HepG2 (cell line): ENCODE measurements at regions not wholly inside any gene's neighbourhood (a gene's known extent, or its start where the extent isn't known, plus 50 kb on each side); places are given as distances from the start of the nearest gene placed in this dataset.

Source experiments
- ATAC-seq: fragments of 200-7000 bp; cut with Tn5 transposase; 3 replicates; pipeline ENCODE4 v1.9.1; 2020; ENCODE audit warnings: mild to moderate bottlenecking, moderate library complexity
- BruUV-seq: library from RNA; stranded (reverse); fragments of 400-500 nt; replicated peaks from 2 replicates; lab custom pipeline; 2021; lab: Mats Ljungman, UMichigan
- CTCF ChIA-PET: fragments of 300-600 bp; formaldehyde crosslinking; extraction: SDS; loops from one replicate; lab custom pipeline; 2021; ENCODE audit warnings: low total read pairs, inconsistent platforms, low intra/inter-chr PET ratio; lab: Yijun Ruan, JAX
- POLR2A ChIA-PET: fragments of 350-600 bp; sonication (Branson Sonifier 250); formaldehyde crosslinking; loops from one replicate; lab custom pipeline; 2020; ENCODE audit warnings: antibody characterized with exemption, inconsistent platforms; lab: Yijun Ruan, JAX
- DNase-seq: peaks from one replicate; pipeline ENCODE4 v3.0.0-alpha.2; 2015; ENCODE audit warnings: low spot score
- FAIRE-seq: peaks from 3 replicates; lab custom pipeline; 2011; peaks lifted over from hg19 to GRCh38; lab: Jason Lieb, UNC
- H2AFZ ChIP-seq: one replicate; pipeline ENCODE4 v1.6.1; 2011; ENCODE audit warnings: low read length, inconsistent platforms
- H3K27ac ChIP-seq: fragments of 300-600 bp; 3 replicates; pipeline ENCODE4 v1.8.0; 2011; ENCODE audit warnings: mixed run types, mild to moderate bottlenecking, mixed read lengths, low read length, inconsistent platforms; ENCODE audit not compliant: insufficient read depth; ENCODE audit errors: extremely low read length
- H3K27me3 ChIP-seq, 2 experiments: fragments of 200-600 bp in 1 of 2; 2 replicates in 1 of 2; 3 replicates in 1 of 2; pipeline versions ENCODE4 v1.6.0 to v1.8.0; 2011; ENCODE audit warnings: low read length in 2 of 2, mild to moderate bottlenecking in 2 of 2, moderate library complexity in 2 of 2, inconsistent platforms in 1 of 2; ENCODE audit not compliant: insufficient read depth in 2 of 2, control insufficient read depth in 1 of 2
- H3K36me3 ChIP-seq, 2 experiments: fragments of 200-600 bp in 1 of 2; replicated peaks in 1 of 2; 2 replicates in 1 of 2; 3 replicates in 1 of 2; pipeline versions ENCODE4 v1.5.1 to v1.8.0; 2011; ENCODE audit warnings: low read length in 2 of 2, inconsistent platforms in 1 of 2; ENCODE audit not compliant: insufficient read depth in 2 of 2, control insufficient read depth in 1 of 2
- H3K4me1 ChIP-seq: 2 replicates; pipeline ENCODE4 v1.5.1; 2012; ENCODE audit warnings: low read length, inconsistent platforms; ENCODE audit not compliant: insufficient read depth
- H3K4me2 ChIP-seq: 2 replicates; pipeline ENCODE4 v1.6.0; 2011; ENCODE audit warnings: low read depth, low read length, inconsistent platforms
- H3K4me3 ChIP-seq, 3 experiments: fragments of 200-600 bp in 1 of 3; sonication (generic), shearing (Covaris generic) in 1 of 3; replicated peaks in 1 of 3; 2 replicates each; pipeline ENCODE4 v1.5.1; 2011 to 2016; ENCODE audit warnings: low read length in 3 of 3, inconsistent platforms in 2 of 3, low read depth in 2 of 3, mild to moderate bottlenecking in 2 of 3, control low read depth in 1 of 3, mixed read lengths in 1 of 3; ENCODE audit not compliant: insufficient read depth in 1 of 3
- H3K79me2 ChIP-seq: one replicate; pipeline ENCODE4 v1.6.1; 2011; ENCODE audit warnings: low read length, inconsistent platforms; ENCODE audit not compliant: insufficient read depth
- H3K9ac ChIP-seq: 2 replicates; pipeline ENCODE4 v1.6.0; 2011; ENCODE audit warnings: mild to moderate bottlenecking, low read depth, low read length, inconsistent platforms; ENCODE audit not compliant: insufficient read depth
- H3K9me3 ChIP-seq: 2 replicates; pipeline ENCODE4 v1.5.1; 2012; ENCODE audit warnings: mild to moderate bottlenecking, low read length
- H4K20me1 ChIP-seq: 2 replicates; pipeline ENCODE4 v1.6.0; 2011; ENCODE audit warnings: inconsistent platforms, mild to moderate bottlenecking, low read length, moderate library complexity; ENCODE audit not compliant: insufficient read depth
- HES4 ChIP-seq: sonication (generic); formaldehyde crosslinking; IDR thresholded peaks from 2 replicates; pipeline ENCODE4 v1.9.0; 2021; ENCODE audit warnings: mild to moderate bottlenecking, missing genetic modification reagents, borderline replicate concordance
- IRX3 ChIP-seq: sonication (generic); formaldehyde crosslinking; IDR thresholded peaks from 2 replicates; pipeline ENCODE4 v1.8.1; 2023; ENCODE audit warnings: mild to moderate bottlenecking, low read depth, missing genetic modification reagents, borderline replicate concordance
- NAIF1 ChIP-seq: sonication (generic); formaldehyde crosslinking; IDR thresholded peaks from 2 replicates; pipeline ENCODE4 v1.5.0; 2020; ENCODE audit warnings: mild to moderate bottlenecking, missing genetic modification reagents, borderline replicate concordance
- SIX4 ChIP-seq: sonication (generic); formaldehyde crosslinking; IDR thresholded peaks from 2 replicates; pipeline ENCODE4 v1.4.0; 2020; ENCODE audit warnings: missing genetic modification reagents
- SRY ChIP-seq: sonication (generic); formaldehyde crosslinking; IDR thresholded peaks from 2 replicates; pipeline ENCODE4 v1.8.0; 2022; ENCODE audit warnings: mild to moderate bottlenecking, missing genetic modification reagents
- TCF7L2 ChIP-seq: IDR thresholded peaks from 2 replicates; pipeline ENCODE4 v1.6.1; 2011; ENCODE audit warnings: mild to moderate bottlenecking, low read depth, low read length, moderate library complexity
- ZNF598 ChIP-seq: sonication (generic); formaldehyde crosslinking; IDR thresholded peaks from 2 replicates; pipeline ENCODE4 v1.5.1; 2020; ENCODE audit warnings: mild to moderate bottlenecking, missing genetic modification reagents, borderline replicate concordance
- ZNF747 ChIP-seq: sonication (generic); formaldehyde crosslinking; IDR thresholded peaks from 2 replicates; pipeline ENCODE4 v1.8.1; 2023; ENCODE audit warnings: missing genetic modification reagents, mild to moderate bottlenecking, borderline replicate concordance
- ZNF773 ChIP-seq: sonication (generic); formaldehyde crosslinking; IDR thresholded peaks from 2 replicates; pipeline ENCODE4 v1.4.0; 2020; ENCODE audit warnings: missing genetic modification reagents, borderline replicate concordance
- ZNF816 ChIP-seq: sonication (generic); formaldehyde crosslinking; IDR thresholded peaks from 2 replicates; pipeline ENCODE4 v1.8.0; 2022; ENCODE audit warnings: missing genetic modification reagents, mild to moderate bottlenecking, borderline replicate concordance
- WGBS: methylation state at CpG from one replicate; pipeline ENCODE4 v1.1.6; 2017; ENCODE audit warnings: low lambda C conversion rate; 5-methylcytosine and 5-hydroxymethylcytosine counted together
- in situ Hi-C: cut with HindIII; loops from 2 replicates; pipeline ENCODE4 v1.10.0; 2017; ENCODE audit warnings: low pct_unique_long_range_greater_than_20kb; ENCODE audit not compliant: extremely low pct_ligation_motif_present
- intact Hi-C: fragments of 100-400 bp; cut with micrococcal nuclease; formaldehyde crosslinking; loops from one replicate; pipeline ENCODE4 v1.10.0; 2022; ENCODE audit not compliant: unreplicated experiment
- TF ChIP-seq, protein P1 (sequence below): sonication (generic); formaldehyde crosslinking; IDR thresholded peaks from 2 replicates; pipeline ENCODE4 v1.5.1; 2020; ENCODE audit warnings: mild to moderate bottlenecking, moderate library complexity, missing genetic modification reagents
- TF ChIP-seq, protein P2 (sequence below): sonication (generic); formaldehyde crosslinking; conservative IDR thresholded peaks from 2 replicates; pipeline ENCODE4 v1.8.0; 2022; ENCODE audit warnings: missing genetic modification reagents
- TF ChIP-seq, protein P3 (sequence below): IDR thresholded peaks from 2 replicates; pipeline ENCODE4 v1.6.1; 2016; ENCODE audit warnings: control low read depth

DNA sequence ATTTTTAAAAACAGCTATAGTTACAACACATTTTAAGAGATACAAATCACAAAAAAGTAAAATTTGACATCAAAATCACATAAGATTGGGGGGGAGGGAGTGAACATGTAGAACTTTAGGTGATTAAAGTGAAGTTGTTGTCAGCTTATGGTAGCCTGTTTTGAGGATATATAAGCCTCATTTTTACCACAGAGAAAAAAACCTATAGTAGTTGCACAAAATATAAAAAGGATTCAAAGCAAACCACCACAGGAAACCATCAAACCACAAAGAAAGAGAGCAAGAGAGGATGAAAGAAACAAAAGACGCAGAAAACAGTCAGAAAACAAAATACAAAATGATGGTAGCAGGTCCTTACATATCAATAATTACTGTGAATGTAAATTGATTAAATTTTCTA is 291.9 kb upstream of the DEPDC1 start:
- Histone ChIP-seq H3K27me3 (no peaks in the 10 kb centered on the region), H3K27ac (no peak overlapping the region), H3K4me1 (no peaks in the 10 kb centered on the region), H2AFZ (no peak overlapping the region), H4K20me1 (no peaks in the 10 kb centered on the region), H3K36me3 (no peaks in the 10 kb centered on the region), H3K4me2 (no peak overlapping the region), H3K4me3 (no peak overlapping the region), H3K9me3 (peaks cover 80% of the 10 kb centered on the region), H3K79me2 (no peaks in the 10 kb centered on the region), H3K9ac (no peak overlapping the region)
- ChIA-PET POLR2A (no interaction called here), CTCF (no interaction called here)
- no peak for TF ChIP-seq SRY (CRISPR knock-in tag)
- no peak for FAIRE-seq
- intact Hi-C loops (no loop called here), in situ Hi-C loops (no loop called here)
- 0% methylated on average over 1 of the region's 1 CpG for WGBS
- ATAC-seq = no peak
- no peak for DNase-seq
- no TSS peak for BruUV-seq

DNA sequence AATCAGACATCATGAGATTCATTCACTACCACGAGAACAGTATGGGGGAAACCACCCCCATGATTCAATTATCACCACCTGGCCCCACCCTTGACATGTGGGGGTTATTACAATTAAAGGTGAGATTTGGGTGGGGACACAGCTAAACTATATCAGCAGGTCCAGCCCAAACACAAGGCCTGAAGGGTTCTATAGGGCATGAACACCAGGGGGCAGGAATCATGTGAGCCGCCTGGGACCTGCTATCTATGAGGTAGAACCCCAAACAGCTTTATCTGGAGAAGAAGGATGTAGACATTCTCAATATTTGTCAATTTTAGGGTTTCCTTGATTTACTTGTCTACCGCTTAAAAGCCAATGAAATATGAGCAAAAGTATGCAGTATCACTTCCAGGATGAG is 294.9 kb upstream of the DEPDC1 start:
- Histone ChIP-seq H3K27me3 (no peaks in the 10 kb centered on the region), H3K36me3 (no peaks in the 10 kb centered on the region), H3K4me3 (no peak overlapping the region), H3K9ac (no peak overlapping the region), H3K9me3 (peaks cover 83% of the 10 kb centered on the region), H3K79me2 (no peaks in the 10 kb centered on the region), H4K20me1 (no peaks in the 10 kb centered on the region), H3K27ac (no peak overlapping the region), H2AFZ (no peak overlapping the region), H3K4me2 (no peak overlapping the region), H3K4me1 (no peaks in the 10 kb centered on the region)
- ATAC-seq = no peak
- ChIA-PET CTCF (no interaction called here), POLR2A (no interaction called here)
- WGBS = 2% methylated on average over 3 of the region's 3 CpGs
- intact Hi-C loops (no loop called here), in situ Hi-C loops (no loop called here)
- no TSS peak for BruUV-seq
- DNase-seq = no peak
- no peak for FAIRE-seq
- TF ChIP-seq NAIF1 (CRISPR knock-in tag) (no peak), TCF7L2 (no peak), HES4 (CRISPR knock-in tag) (no peak), ZNF773 (CRISPR knock-in tag) (no peak), SIX4 (no peak), ZNF747 (CRISPR knock-in tag) (no peak), ZNF816 (no peak), ZNF598 (CRISPR knock-in tag) (no peak), IRX3 (CRISPR knock-in tag) (no peak)
- TF ChIP-seq, protein P1, sequence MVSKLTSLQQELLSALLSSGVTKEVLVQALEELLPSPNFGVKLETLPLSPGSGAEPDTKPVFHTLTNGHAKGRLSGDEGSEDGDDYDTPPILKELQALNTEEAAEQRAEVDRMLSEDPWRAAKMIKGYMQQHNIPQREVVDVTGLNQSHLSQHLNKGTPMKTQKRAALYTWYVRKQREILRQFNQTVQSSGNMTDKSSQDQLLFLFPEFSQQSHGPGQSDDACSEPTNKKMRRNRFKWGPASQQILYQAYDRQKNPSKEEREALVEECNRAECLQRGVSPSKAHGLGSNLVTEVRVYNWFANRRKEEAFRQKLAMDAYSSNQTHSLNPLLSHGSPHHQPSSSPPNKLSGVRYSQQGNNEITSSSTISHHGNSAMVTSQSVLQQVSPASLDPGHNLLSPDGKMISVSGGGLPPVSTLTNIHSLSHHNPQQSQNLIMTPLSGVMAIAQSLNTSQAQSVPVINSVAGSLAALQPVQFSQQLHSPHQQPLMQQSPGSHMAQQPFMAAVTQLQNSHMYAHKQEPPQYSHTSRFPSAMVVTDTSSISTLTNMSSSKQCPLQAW = no peak
- TF ChIP-seq, protein P2, sequence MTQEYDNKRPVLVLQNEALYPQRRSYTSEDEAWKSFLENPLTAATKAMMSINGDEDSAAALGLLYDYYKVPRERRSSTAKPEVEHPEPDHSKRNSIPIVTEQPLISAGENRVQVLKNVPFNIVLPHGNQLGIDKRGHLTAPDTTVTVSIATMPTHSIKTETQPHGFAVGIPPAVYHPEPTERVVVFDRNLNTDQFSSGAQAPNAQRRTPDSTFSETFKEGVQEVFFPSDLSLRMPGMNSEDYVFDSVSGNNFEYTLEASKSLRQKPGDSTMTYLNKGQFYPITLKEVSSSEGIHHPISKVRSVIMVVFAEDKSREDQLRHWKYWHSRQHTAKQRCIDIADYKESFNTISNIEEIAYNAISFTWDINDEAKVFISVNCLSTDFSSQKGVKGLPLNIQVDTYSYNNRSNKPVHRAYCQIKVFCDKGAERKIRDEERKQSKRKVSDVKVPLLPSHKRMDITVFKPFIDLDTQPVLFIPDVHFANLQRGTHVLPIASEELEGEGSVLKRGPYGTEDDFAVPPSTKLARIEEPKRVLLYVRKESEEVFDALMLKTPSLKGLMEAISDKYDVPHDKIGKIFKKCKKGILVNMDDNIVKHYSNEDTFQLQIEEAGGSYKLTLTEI (CRISPR knock-in tag) = no peak
- TF ChIP-seq, protein P3, sequence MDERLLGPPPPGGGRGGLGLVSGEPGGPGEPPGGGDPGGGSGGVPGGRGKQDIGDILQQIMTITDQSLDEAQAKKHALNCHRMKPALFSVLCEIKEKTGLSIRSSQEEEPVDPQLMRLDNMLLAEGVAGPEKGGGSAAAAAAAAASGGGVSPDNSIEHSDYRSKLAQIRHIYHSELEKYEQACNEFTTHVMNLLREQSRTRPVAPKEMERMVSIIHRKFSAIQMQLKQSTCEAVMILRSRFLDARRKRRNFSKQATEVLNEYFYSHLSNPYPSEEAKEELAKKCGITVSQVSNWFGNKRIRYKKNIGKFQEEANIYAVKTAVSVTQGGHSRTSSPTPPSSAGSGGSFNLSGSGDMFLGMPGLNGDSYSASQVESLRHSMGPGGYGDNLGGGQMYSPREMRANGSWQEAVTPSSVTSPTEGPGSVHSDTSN = no peak
